Fibroblast of lung (primary cell): ENCODE measurements at regions not wholly inside any gene's neighbourhood (a gene's known extent, or its start where the extent isn't known, plus 50 kb on each side); places are given as distances from the start of the nearest gene placed in this dataset.

ENCODE experiments used
- DNase-seq, 2 donors: peaks; one replicate each; pipeline versions ENCODE4 v3.0.0 to v3.0.0-alpha.2; 2010; ENCODE audit warnings: low read depth in 2 of 2
- H2AFZ ChIP-seq: 2 replicates; pipeline ENCODE4 v1.5.1; 2012; ENCODE audit warnings: low read length, control low read depth, inconsistent platforms
- H3K27ac ChIP-seq: 2 replicates; pipeline ENCODE4 v1.5.1; 2011; ENCODE audit warnings: low read length, control low read depth; ENCODE audit not compliant: insufficient read depth
- H3K27me3 ChIP-seq: 2 replicates; pipeline ENCODE4 v1.5.1; 2011; ENCODE audit warnings: mild to moderate bottlenecking, low read length; ENCODE audit not compliant: control insufficient read depth, insufficient read depth
- H3K36me3 ChIP-seq: 2 replicates; pipeline ENCODE4 v1.5.1; 2011; ENCODE audit warnings: low read length; ENCODE audit not compliant: control insufficient read depth, insufficient read depth
- H3K4me1 ChIP-seq: 2 replicates; pipeline ENCODE4 v1.5.1; 2011; ENCODE audit warnings: low read length; ENCODE audit not compliant: control insufficient read depth, insufficient read depth; ENCODE audit errors: extremely low read depth
- H3K4me2 ChIP-seq: 2 replicates; pipeline ENCODE4 v1.5.1; 2011; ENCODE audit warnings: low read length, control low read depth; ENCODE audit not compliant: insufficient read depth; ENCODE audit errors: extremely low read depth
- H3K4me3 ChIP-seq, 4 experiments: fragments of 200-600 bp in 1 of 4; sonication (generic) in 1 of 4; replicated peaks in 1 of 4; 2 replicates each; pipeline ENCODE4 v1.5.1; 2011 to 2016; ENCODE audit warnings: low read length in 4 of 4, low read depth in 3 of 4, mild to moderate bottlenecking in 3 of 4, control low read depth in 2 of 4, inconsistent platforms in 1 of 4, mixed read lengths in 1 of 4; ENCODE audit not compliant: insufficient read depth in 1 of 4; ENCODE audit errors: control extremely low read depth in 1 of 4
- H3K79me2 ChIP-seq: 2 replicates; pipeline ENCODE4 v1.5.1; 2012; ENCODE audit warnings: mild to moderate bottlenecking, low read length, inconsistent platforms; ENCODE audit not compliant: control insufficient read depth, insufficient read depth
- H3K9ac ChIP-seq: 2 replicates; pipeline ENCODE4 v1.5.1; 2011; ENCODE audit warnings: mild to moderate bottlenecking, low read length, control low read depth; ENCODE audit not compliant: insufficient read depth
- H3K9me3 ChIP-seq: 2 replicates; pipeline ENCODE4 v1.5.1; 2012; ENCODE audit warnings: low read depth, low read length; ENCODE audit not compliant: control insufficient read depth, insufficient read depth
- H4K20me1 ChIP-seq: 2 replicates; pipeline ENCODE4 v1.5.1; 2011; ENCODE audit warnings: low read length; ENCODE audit not compliant: control insufficient read depth, insufficient read depth; ENCODE audit errors: extremely low read depth
- CTCF ChIP-seq, 2 donors: IDR thresholded peaks in 1 of 2; conservative IDR thresholded peaks in 1 of 2; 1 replicate in 1 of 2; 2 replicates in 1 of 2; pipeline ENCODE4 v1.5.1; 2011 to 2012; ENCODE audit warnings: low read length in 2 of 2, control low read depth in 1 of 2, inconsistent platforms in 1 of 2, low read depth in 1 of 2, mild to moderate bottlenecking in 1 of 2
- EZH2 ChIP-seq: IDR thresholded peaks from 2 replicates; pipeline ENCODE4 v1.5.1; 2012; ENCODE audit warnings: low read length, control low read depth, mild to moderate bottlenecking; ENCODE audit errors: missing control alignments

- TF ChIP-seq CTCF (conservative IDR thresholded peaks at IDR 0.05 in 1 of 2, IDR thresholded peaks at IDR 0.05 in 1 of 2; ENCODE audit: low read depth in 1 of 2, low read length in 2 of 2) (no peak), EZH2 (no peak)
- no peak overlapping the region for H3K4me3 ChIP-seq
- H2AFZ ChIP-seq, result no peak overlapping the region
- DNase-seq, result no peak
- H3K36me3 ChIP-seq, result no peaks in the 10 kb centered on the region
- no peaks in the 10 kb centered on the region for H3K27me3 ChIP-seq
- H4K20me1 ChIP-seq, result no peaks in the 10 kb centered on the region
- H3K9me3 ChIP-seq, result no peaks in the 10 kb centered on the region
- H3K27ac ChIP-seq, result no peak overlapping the region
- no peak overlapping the region for H3K4me2 ChIP-seq
- H3K79me2 ChIP-seq, result no peaks in the 10 kb centered on the region
- no peak overlapping the region for H3K9ac ChIP-seq
- no peaks in the 10 kb centered on the region for H3K4me1 ChIP-seq
These were observed 131.6 kb upstream of the FN1 start for GRCh38 chr2:215567504-215567903.

- no peaks in the 10 kb centered on the region for H3K79me2 ChIP-seq
- peak in 1 of 2 donors; percentile 36 for DNase-seq
- no peaks in the 10 kb centered on the region for H3K27me3 ChIP-seq
- TF ChIP-seq EZH2, result no peak
- no peak for TF ChIP-seq CTCF (conservative IDR thresholded peaks at IDR 0.05 in 1 of 2, IDR thresholded peaks at IDR 0.05 in 1 of 2; ENCODE audit: low read depth in 1 of 2, low read length in 2 of 2)
- no peaks in the 10 kb centered on the region for H3K4me1 ChIP-seq
- H4K20me1 ChIP-seq, result no peaks in the 10 kb centered on the region
- no peak overlapping the region for H3K27ac ChIP-seq
- no peak overlapping the region for H3K4me2 ChIP-seq
- H3K36me3 ChIP-seq, result no peaks in the 10 kb centered on the region
- H3K4me3 ChIP-seq, result no peak overlapping the region
- no peaks in the 10 kb centered on the region for H3K9me3 ChIP-seq
- no peak overlapping the region for H2AFZ ChIP-seq
- no peak overlapping the region for H3K9ac ChIP-seq
These were observed 130.0 kb upstream of the FN1 start for GRCh38 chr2:215565897-215566296.

GRCh38 chr2:215557701-215558100 is 121.8 kb upstream of the FN1 start:
- Histone ChIP-seq H3K27ac (no peak overlapping the region), H3K36me3 (no peaks in the 10 kb centered on the region), H3K4me3 (no peak overlapping the region), H3K4me2 (no peak overlapping the region), H2AFZ (no peak overlapping the region), H3K9me3 (no peaks in the 10 kb centered on the region), H3K9ac (no peak overlapping the region), H3K4me1 (no peaks in the 10 kb centered on the region), H3K79me2 (no peaks in the 10 kb centered on the region), H4K20me1 (no peaks in the 10 kb centered on the region), H3K27me3 (no peaks in the 10 kb centered on the region)
- no peak for DNase-seq
- TF ChIP-seq CTCF (conservative IDR thresholded peaks at IDR 0.05 in 1 of 2, IDR thresholded peaks at IDR 0.05 in 1 of 2; ENCODE audit: low read depth in 1 of 2, low read length in 2 of 2) (no peak), EZH2 (no peak)
